IMR-90 (cell line): ENCODE measurements at regions not wholly inside any gene's neighbourhood (a gene's known extent, or its start where the extent isn't known, plus 50 kb on each side); places are given as distances from the start of the nearest gene placed in this dataset.

ENCODE experiments used
- BHLHE40 ChIP-seq: fragments of 150-350 bp; IDR thresholded peaks from 2 replicates; pipeline ENCODE4 v1.6.1; 2016; ENCODE audit warnings: mild to moderate bottlenecking, low read depth, low read length
- CHD1 ChIP-seq: IDR thresholded peaks from 2 replicates; pipeline ENCODE4 v1.6.1; 2012; ENCODE audit warnings: low read depth, low read length, improper control_type of control experiment
- MAZ ChIP-seq: IDR thresholded peaks from 2 replicates; pipeline ENCODE4 v1.6.1; 2012; ENCODE audit warnings: low read depth, mild to moderate bottlenecking, low read length, improper control_type of control experiment, moderate library complexity, borderline replicate concordance
- MXI1 ChIP-seq: IDR thresholded peaks from 2 replicates; pipeline ENCODE4 v1.6.1; 2012; ENCODE audit warnings: low read depth, mild to moderate bottlenecking, low read length, moderate library complexity, borderline replicate concordance
- POLR2A ChIP-seq: IDR thresholded peaks from 2 replicates; pipeline ENCODE4 v1.6.1; 2012; ENCODE audit warnings: mild to moderate bottlenecking, low read depth, low read length
- RAD21 ChIP-seq: IDR thresholded peaks from 2 replicates; pipeline ENCODE4 v1.6.1; 2012; ENCODE audit warnings: low read length, improper control_type of control experiment
- RCOR1 ChIP-seq: IDR thresholded peaks from 2 replicates; pipeline ENCODE4 v1.6.1; 2012; ENCODE audit warnings: mild to moderate bottlenecking, low read length, improper control_type of control experiment; ENCODE audit not compliant: insufficient replicate concordance
- RFX5 ChIP-seq: IDR thresholded peaks from 2 replicates; pipeline ENCODE4 v1.8.0; 2012; ENCODE audit warnings: low read depth, mild to moderate bottlenecking, low read length, moderate library complexity
- TF ChIP-seq, protein P1 (sequence below): conservative IDR thresholded peaks from 2 replicates; pipeline ENCODE4 v1.5.1; 2012; ENCODE audit warnings: mild to moderate bottlenecking, low read depth, low read length, improper control_type of control experiment

DNA sequence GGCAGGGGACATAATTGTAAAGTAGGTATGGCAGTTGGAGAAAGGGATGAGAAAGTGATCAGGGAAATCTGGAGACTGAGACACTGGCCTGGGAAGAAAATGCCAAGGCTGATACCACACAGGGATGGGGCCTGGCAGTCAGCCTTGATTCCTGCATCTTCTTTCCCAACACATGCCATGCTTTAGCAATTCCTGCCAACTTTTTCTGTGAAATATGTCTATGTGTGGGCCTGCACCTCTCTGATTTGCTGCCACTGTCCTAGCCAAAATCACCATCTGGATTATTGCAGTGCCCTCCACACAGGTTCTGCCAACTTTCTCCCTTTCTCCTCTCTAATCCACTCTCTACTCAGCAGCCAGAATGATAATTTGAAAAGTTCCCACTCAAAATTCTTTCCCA, 759.8 kb upstream of the CITED2 start:
- TF ChIP-seq POLR2A (no peak), MAZ (no peak), CHD1 (no peak), RCOR1 (no peak), RAD21 (no peak), RFX5 (no peak), MXI1 (no peak), BHLHE40 (no peak)
- TF ChIP-seq, protein P1, sequence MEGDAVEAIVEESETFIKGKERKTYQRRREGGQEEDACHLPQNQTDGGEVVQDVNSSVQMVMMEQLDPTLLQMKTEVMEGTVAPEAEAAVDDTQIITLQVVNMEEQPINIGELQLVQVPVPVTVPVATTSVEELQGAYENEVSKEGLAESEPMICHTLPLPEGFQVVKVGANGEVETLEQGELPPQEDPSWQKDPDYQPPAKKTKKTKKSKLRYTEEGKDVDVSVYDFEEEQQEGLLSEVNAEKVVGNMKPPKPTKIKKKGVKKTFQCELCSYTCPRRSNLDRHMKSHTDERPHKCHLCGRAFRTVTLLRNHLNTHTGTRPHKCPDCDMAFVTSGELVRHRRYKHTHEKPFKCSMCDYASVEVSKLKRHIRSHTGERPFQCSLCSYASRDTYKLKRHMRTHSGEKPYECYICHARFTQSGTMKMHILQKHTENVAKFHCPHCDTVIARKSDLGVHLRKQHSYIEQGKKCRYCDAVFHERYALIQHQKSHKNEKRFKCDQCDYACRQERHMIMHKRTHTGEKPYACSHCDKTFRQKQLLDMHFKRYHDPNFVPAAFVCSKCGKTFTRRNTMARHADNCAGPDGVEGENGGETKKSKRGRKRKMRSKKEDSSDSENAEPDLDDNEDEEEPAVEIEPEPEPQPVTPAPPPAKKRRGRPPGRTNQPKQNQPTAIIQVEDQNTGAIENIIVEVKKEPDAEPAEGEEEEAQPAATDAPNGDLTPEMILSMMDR = no peak
